ENCODE measurements at regions not wholly inside any gene's neighbourhood (a gene's known extent, or its start where the extent isn't known, plus 50 kb on each side); places are given as distances from the start of the nearest gene placed in this dataset.
"Not testable (repeated sequence)": the region's sequence is repeated elsewhere in the genome, so short reads cannot be mapped to it uniquely, and the experiment has no call there.

GRCh38 chr7:121620953-121621606 lies 225.0 kb upstream of the FAM3C start:
- DNase-seq (ENCODE audit: low read depth in 3 of 3), result no peak

- no peak for DNase-seq (ENCODE audit: low read depth in 3 of 3)
Observed at GRCh38 chr7:121620206-121620605, 224.1 kb upstream of the FAM3C start.

DNA sequence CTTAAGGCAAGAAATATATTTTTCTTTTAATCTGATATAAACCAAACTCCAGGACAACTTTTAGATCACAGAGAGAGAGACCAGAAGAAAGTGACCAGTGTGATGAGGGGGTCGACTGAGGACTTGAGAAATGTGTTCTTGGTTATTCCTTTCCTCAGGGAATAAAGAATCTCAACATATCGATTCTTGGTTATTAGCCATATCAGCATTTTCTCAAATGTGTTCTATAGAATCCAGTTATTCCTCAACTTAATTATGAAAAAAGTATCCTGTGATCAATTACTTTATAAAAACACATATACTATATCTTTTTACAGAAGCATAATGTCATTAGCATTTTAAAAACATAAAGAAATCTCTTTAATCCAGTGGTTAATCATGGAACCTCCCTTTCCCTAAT lies 222.1 kb upstream of the FAM3C start:
- DNase-seq (ENCODE audit: low read depth in 3 of 3), result no peak

DNA sequence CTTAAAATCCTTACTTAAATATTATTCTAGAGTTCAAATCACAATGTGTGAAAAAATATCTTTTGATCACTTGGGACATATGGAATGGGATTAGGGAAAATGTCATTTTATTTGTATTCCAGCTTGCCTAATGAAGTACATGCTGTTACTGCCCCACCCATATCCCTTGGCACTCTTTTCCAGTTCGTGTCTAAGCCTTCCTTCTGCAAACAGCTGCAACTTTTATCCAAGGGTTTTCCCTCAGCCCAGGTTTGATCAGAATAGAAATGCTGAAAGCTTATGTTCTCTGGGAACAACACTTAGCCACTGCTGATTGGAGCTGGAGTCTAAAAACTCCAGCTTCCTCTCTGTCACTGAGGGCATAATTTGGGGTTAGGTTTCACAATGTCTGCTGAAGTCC lies 214.1 kb upstream of the FAM3C start:
- no peak for DNase-seq (ENCODE audit: low read depth in 3 of 3)

DNA sequence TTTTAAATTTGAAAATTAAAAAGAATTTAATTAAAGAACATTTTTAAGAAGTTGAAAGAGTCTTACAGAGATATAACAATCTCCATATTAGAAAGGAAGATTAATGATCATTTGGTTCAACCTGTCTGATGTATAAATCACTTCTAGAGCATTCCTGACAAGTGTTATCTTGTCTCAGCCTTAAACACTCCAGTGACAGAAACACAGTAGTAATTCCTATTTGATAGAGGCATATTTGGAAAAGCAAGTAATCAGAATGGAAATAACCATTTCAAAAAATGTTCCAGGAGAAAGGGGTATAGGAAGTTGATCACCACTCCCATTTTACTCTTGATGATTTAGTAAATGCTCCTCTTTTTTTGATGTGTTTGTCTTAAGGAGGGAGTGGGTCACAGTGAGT lies 213.1 kb upstream of the FAM3C start:
- DNase-seq (ENCODE audit: low read depth in 3 of 3), result no peak

DNA sequence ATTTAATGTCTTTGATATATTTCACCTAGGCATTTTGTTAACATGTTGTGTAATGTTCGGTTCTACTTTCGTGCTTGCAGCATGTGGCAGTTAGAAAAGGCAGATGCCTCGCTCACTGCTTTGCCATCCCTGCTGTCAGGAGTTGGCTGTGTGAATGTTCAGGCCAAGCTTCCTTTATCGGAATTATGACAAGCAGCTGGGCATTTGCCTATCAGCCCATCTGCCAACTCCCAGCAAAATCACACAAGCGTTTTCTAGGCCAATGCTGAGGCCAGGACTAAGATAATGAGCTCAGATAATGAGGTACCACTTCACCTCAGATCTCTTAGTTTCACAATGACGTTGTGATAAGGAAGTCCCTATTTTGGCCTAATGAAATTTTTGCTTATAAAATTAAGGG lies 212.7 kb upstream of the FAM3C start:
- no peak for DNase-seq (ENCODE audit: low read depth in 3 of 3)

DNA sequence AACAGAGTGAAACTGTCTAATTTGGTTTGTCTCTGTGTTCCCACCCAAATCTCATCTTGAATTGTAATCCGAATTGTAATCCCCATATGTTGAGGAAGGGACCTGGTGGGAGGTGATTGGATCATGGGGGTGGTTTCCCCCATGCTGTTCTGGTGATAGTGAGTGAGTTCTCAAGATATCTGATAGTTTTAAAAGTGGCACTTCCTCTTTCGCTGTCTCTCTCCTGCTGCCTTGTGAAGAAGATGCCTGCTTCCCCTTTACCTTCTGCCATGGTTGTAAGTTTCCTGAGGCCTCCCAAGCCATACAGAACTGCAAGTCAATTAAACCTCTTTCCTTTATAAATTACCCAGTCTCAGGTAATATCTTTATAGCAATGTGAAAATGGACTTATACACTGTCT lies 212.1 kb upstream of the FAM3C start:
- not testable (repeated sequence) for DNase-seq (ENCODE audit: low read depth in 3 of 3)

GRCh38 chr7:121605317-121605680 lies 209.2 kb upstream of the FAM3C start:
- DNase-seq (ENCODE audit: low read depth in 3 of 3), result no peak

- DNase-seq (ENCODE audit: low read depth in 3 of 3), result no peak
Observed at GRCh38 chr7:121604627-121605316, 208.7 kb upstream of the FAM3C start.

DNA sequence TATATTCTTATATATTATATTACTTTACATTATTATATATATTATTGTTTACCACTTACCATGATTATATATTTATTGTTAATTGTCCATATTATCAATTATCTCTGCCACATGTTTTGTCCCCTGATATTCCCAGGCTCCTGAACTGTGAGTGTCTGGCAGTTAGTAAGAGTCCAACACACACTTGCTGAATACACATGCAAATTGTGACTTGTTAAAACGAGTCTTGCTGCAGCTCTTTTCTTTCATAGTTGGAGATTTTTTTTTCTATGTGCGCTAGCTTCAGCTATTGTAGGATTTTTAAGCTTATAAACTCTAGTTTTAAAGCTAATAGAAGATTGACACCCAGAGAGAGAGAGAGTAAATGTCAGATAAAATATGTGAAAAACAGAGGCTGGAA lies 207.8 kb upstream of the FAM3C start:
- no peak for DNase-seq (ENCODE audit: low read depth in 3 of 3)

- DNase-seq (ENCODE audit: low read depth in 3 of 3), result no peak
Observed at GRCh38 chr7:121599887-121600286, 203.8 kb upstream of the FAM3C start.

DNA sequence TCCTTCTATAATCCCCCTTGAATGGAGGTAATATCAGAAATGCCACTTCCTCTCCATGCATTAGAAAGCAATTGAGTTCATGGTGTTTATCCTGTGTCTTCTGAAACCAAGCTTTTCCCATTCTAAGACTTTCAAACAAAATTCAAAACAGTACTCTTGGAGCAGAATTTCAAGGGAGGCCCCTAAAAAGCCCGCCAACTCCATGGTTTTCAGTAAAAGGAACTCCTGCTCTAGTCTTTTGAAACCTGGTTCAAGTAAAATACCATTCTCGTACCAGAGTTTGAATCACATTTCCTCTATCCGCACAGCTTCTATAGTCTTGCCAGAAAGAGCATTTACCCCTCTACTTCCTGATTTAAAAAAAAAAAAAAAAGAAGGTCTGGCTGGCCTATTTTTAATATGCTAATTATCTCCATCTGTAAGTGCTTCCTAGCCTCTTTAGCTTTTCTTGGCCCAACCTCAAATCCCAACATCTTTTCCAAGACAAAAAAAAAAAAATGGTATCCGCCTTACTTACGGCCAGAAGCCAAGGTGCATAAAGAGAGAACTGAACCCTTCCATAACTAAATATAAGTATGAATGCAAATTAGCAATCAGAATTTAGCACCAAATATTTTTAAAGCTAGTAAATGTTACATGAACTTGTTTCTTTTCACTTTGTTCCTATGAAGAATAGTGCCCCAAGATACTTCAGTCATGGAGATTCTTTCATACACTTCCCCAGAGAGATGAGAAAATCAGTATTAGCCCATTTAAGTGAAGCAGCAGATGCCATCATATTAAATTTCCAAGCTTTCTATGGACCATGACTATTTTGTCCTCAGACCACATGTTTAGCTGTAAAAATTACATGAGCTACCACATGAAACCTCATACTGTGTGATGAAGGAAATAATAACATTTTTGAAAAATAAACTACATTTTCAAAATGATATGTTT lies 199.9 kb upstream of the FAM3C start:
- DNase-seq (ENCODE audit: low read depth in 3 of 3), result no peak

- DNase-seq (ENCODE audit: low read depth in 3 of 3), result no peak
Observed at GRCh38 chr7:121591926-121592325, 195.8 kb upstream of the FAM3C start.

- no peak for DNase-seq (ENCODE audit: low read depth in 3 of 3)
Observed at GRCh38 chr7:121587435-121587834, 191.3 kb upstream of the FAM3C start.

- no peak for DNase-seq (ENCODE audit: low read depth in 3 of 3)
Observed at GRCh38 chr7:121582258-121582657, 186.2 kb upstream of the FAM3C start.

DNA sequence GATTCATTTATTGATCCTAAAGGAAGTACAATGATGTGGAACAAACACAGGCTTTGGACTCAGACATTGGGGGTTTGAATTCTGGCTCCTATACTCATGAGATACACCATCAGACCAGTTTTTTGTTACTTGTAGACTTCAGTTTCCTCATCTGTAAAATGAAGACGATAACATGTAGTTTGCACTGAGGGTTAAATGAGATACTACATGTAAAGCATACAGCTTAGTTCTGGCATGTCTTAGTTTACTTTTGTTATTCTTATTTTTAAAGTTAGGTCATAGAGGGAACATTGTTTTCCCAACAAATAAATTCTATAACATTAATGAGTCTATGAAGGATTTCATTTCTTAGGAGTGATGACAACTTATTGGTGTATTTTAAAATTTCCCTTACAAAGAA lies 183.5 kb upstream of the FAM3C start:
- DNase-seq (ENCODE audit: low read depth in 3 of 3), result no peak

GRCh38 chr7:121578669-121579068 lies 182.6 kb upstream of the FAM3C start:
- no peak for DNase-seq (ENCODE audit: low read depth in 3 of 3)

GRCh38 chr7:121576148-121576917 lies 180.2 kb upstream of the FAM3C start:
- no peak for DNase-seq (ENCODE audit: low read depth in 3 of 3)

- DNase-seq (ENCODE audit: low read depth in 3 of 3), result no peak
Observed at GRCh38 chr7:121575194-121575765, 179.2 kb upstream of the FAM3C start.

GRCh38 chr7:121574109-121574508 lies 178.0 kb upstream of the FAM3C start:
- DNase-seq (ENCODE audit: low read depth in 3 of 3), result no peak

- DNase-seq (ENCODE audit: low read depth in 3 of 3), result no peak
Observed at GRCh38 chr7:121572615-121573014, 176.5 kb upstream of the FAM3C start.

DNA sequence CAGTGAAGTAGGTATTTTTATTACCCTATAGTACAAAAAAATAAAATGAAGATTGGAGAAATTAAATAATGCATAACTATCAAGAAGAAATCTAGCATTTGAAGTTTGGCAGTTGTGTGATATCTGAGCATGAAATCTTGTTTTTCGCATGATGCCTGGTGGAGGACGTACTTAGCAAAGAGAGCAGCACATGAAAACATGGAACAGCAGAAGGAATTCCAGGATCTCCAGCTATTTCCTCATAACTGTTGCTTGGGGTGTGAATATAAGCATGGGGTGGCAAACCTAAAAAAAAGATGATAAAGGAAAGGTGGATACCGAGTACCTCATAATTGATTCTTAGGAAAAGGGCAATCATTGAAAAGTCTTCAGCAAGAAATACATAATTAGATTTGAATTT lies 174.3 kb upstream of the FAM3C start:
- no peak for DNase-seq (ENCODE audit: low read depth in 3 of 3)

Data from stimulated activated CD4-positive, alpha-beta T cell treated with anti-CD3 and anti-CD28 coated beads, TNF-alpha, amount 100 ng/mL, for 4 hours (primary cell).